Body of pancreas (tissue), 4 donors: ENCODE measurements at regions not wholly inside any gene's neighbourhood (a gene's known extent, or its start where the extent isn't known, plus 50 kb on each side); places are given as distances from the start of the nearest gene placed in this dataset.

ENCODE experiments used
- ATAC-seq: fragments of 150-250 bp; one replicate; pipeline ENCODE4 v1.9.1; 2016
- DNase-seq, 4 donors: peaks; one replicate each; pipeline ENCODE4 v3.0.0-alpha.2; 2019
- H3K27ac ChIP-seq, 4 donors: fragments of 200-600 bp; sonication (generic); 1 replicate in 3 of 4; 2 replicates in 1 of 4; pipeline versions ENCODE4 v1.5.1 to v1.6.1; 2016 to 2019; ENCODE audit warnings: mild to moderate bottlenecking in 1 of 4, mixed read lengths in 1 of 4, moderate library complexity in 1 of 4
- H3K27me3 ChIP-seq, 2 donors: fragments of 200-600 bp; sonication (generic); one replicate each; pipeline ENCODE4 v1.6.0; 2016; ENCODE audit warnings: mild to moderate bottlenecking in 1 of 2
- H3K36me3 ChIP-seq, 2 donors: fragments of 200-600 bp; sonication (generic); replicated peaks in 1 of 2; 2 replicates each; pipeline ENCODE4 v1.5.1; 2016; ENCODE audit warnings: low read depth in 2 of 2; ENCODE audit not compliant: insufficient read depth in 1 of 2
- H3K4me1 ChIP-seq: fragments of 200-600 bp; sonication (generic); one replicate; pipeline ENCODE4 v1.6.0; 2016
- H3K4me3 ChIP-seq, 2 donors: fragments of 200-600 bp; sonication (generic); 1 replicate in 1 of 2; 2 replicates in 1 of 2; pipeline ENCODE4 v1.5.1; 2016 to 2019
- H3K9me3 ChIP-seq, 3 donors: fragments of 200-600 bp; sonication (generic); 1 replicate in 2 of 3; 2 replicates in 1 of 3; pipeline ENCODE4 v1.5.1; 2016
- CTCF ChIP-seq, 7 experiments: fragments of 450-650 bp in 4 of 7; fragments of 200-600 bp in 3 of 7; sonication (generic) in 3 of 7; IDR thresholded peaks; one replicate each; pipeline ENCODE4 v1.5.1; 2016 to 2019; ENCODE audit warnings: antibody characterized with exemption in 7 of 7
- POLR2A ChIP-seq, 3 donors: fragments of 450-650 bp; IDR thresholded peaks; one replicate each; pipeline ENCODE4 v1.6.1; 2016; ENCODE audit warnings: antibody characterized with exemption in 3 of 3, mild to moderate bottlenecking in 2 of 3
- WGBS, 2 donors: methylation state at CpG; one replicate each; pipeline ENCODE4 v1.1.5; 2017; 5-methylcytosine and 5-hydroxymethylcytosine counted together
- intact Hi-C: fragments of 100-400 bp; cut with DNase I; formaldehyde crosslinking; loops from one replicate; pipeline ENCODE4 v1.15.1; 2023

- Histone ChIP-seq H3K4me1 (peaks cover 18% of the 10 kb centered on the region), H3K36me3 (no peaks in the 10 kb centered on the region), H3K9me3 (no peaks in the 10 kb centered on the region), H3K27me3 (no peaks in the 10 kb centered on the region), H3K27ac (peak overlapping the region in 2 of 4 donors; percentile 52 to 72), H3K4me3 (no peak overlapping the region)
- WGBS, 2 donors, result 70 to 92% methylated on average over 5 of the region's 5 CpGs
- no peak for ATAC-seq
- intact Hi-C loops, result no loop called here
- peak in 1 of 4 donors; percentile 69 for DNase-seq
- TF ChIP-seq POLR2A (IDR thresholded peaks at IDR 0.05) (no peak), CTCF (IDR thresholded peaks at IDR 0.05) (no peak)
These were observed 86.2 kb upstream of the GPR6 start for GRCh38 chr6:109891924-109892323.

- intact Hi-C loops, result no loop called here
- Histone ChIP-seq H3K27ac (peak overlapping the region in 3 of 4 donors; percentile 25 to 72 (median 52)), H3K27me3 (no peaks in the 10 kb centered on the region), H3K4me3 (no peak overlapping the region), H3K4me1 (peaks cover 18% of the 10 kb centered on the region), H3K9me3 (no peaks in the 10 kb centered on the region), H3K36me3 (no peaks in the 10 kb centered on the region)
- peak in 4 of 7 experiments; percentile 32 to 43 (median 35) for TF ChIP-seq CTCF (IDR thresholded peaks at IDR 0.05)
- TF ChIP-seq POLR2A (IDR thresholded peaks at IDR 0.05), result no peak
- 34 to 41% methylated on average over 11 of the region's 11 CpGs for WGBS, 2 donors
- ATAC-seq, result peak; percentile 94
- DNase-seq, result peak; percentile 56 to 73 (median 58)
These were observed 85.4 kb upstream of the GPR6 start for GRCh38 chr6:109892451-109893435.

GRCh38 chr6:109893606-109894005 lies 84.5 kb upstream of the GPR6 start:
- peak overlapping the region in 3 of 4 donors; percentile 25 to 72 (median 52) for H3K27ac ChIP-seq
- ATAC-seq (no peak), DNase-seq (no peak)
- no peak overlapping the region for H3K4me3 ChIP-seq
- intact Hi-C loops, result no loop called here
- no peak for TF ChIP-seq POLR2A (IDR thresholded peaks at IDR 0.05)
- peaks cover 18% of the 10 kb centered on the region for H3K4me1 ChIP-seq
- H3K9me3 ChIP-seq, result no peaks in the 10 kb centered on the region
- H3K36me3 ChIP-seq, result no peaks in the 10 kb centered on the region
- no peaks in the 10 kb centered on the region for H3K27me3 ChIP-seq
- WGBS, 2 donors, result 96 to 99% methylated on average over 4 of the region's 4 CpGs

- DNase-seq (peak in 1 of 4 donors; percentile 42), ATAC-seq (no peak)
- no peaks in the 10 kb centered on the region for H3K9me3 ChIP-seq
- no peaks in the 10 kb centered on the region for H3K27me3 ChIP-seq
- H3K4me1 ChIP-seq, result peaks cover 18% of the 10 kb centered on the region
- intact Hi-C loops, result no loop called here
- no peaks in the 10 kb centered on the region for H3K36me3 ChIP-seq
- WGBS, 2 donors, result 84 to 97% methylated on average over 5 of the region's 5 CpGs
- no peak overlapping the region for H3K4me3 ChIP-seq
- H3K27ac ChIP-seq, result peak overlapping the region in 1 of 4 donors; percentile 52
- no peak for TF ChIP-seq POLR2A (IDR thresholded peaks at IDR 0.05)
- no peak for TF ChIP-seq CTCF (IDR thresholded peaks at IDR 0.05)
These were observed 83.9 kb upstream of the GPR6 start for GRCh38 chr6:109894181-109894580.

- ATAC-seq, result no peak
- H3K27me3 ChIP-seq, result no peaks in the 10 kb centered on the region
- intact Hi-C loops, result no loop called here
- H3K27ac ChIP-seq, result no peak overlapping the region
- H3K9me3 ChIP-seq, result no peaks in the 10 kb centered on the region
- H3K4me1 ChIP-seq, result peaks cover 18% of the 10 kb centered on the region
- 57 to 58% methylated on average over 1 of the region's 1 CpG for WGBS, 2 donors
- TF ChIP-seq POLR2A (IDR thresholded peaks at IDR 0.05), result no peak
- no peaks in the 10 kb centered on the region for H3K36me3 ChIP-seq
- H3K4me3 ChIP-seq, result no peak overlapping the region
- DNase-seq, result no peak
These were observed 81.8 kb upstream of the GPR6 start for GRCh38 chr6:109896341-109896740.
